Epithelial cell of proximal tubule (primary cell): ENCODE measurements at regions not wholly inside any gene's neighbourhood (a gene's known extent, or its start where the extent isn't known, plus 50 kb on each side); places are given as distances from the start of the nearest gene placed in this dataset.

ENCODE experiments used
- DNase-seq: peaks from one replicate; pipeline ENCODE4 v3.0.0-alpha.2; 2011; ENCODE audit warnings: low read depth
- H3K4me3 ChIP-seq: 2 replicates; pipeline ENCODE4 v1.5.1; 2011; ENCODE audit warnings: low read depth, mild to moderate bottlenecking, low read length
- TF ChIP-seq, protein P1 (sequence below): conservative IDR thresholded peaks from 2 replicates; pipeline ENCODE4 v1.5.1; 2012; ENCODE audit warnings: low read depth, mild to moderate bottlenecking, low read length

DNA sequence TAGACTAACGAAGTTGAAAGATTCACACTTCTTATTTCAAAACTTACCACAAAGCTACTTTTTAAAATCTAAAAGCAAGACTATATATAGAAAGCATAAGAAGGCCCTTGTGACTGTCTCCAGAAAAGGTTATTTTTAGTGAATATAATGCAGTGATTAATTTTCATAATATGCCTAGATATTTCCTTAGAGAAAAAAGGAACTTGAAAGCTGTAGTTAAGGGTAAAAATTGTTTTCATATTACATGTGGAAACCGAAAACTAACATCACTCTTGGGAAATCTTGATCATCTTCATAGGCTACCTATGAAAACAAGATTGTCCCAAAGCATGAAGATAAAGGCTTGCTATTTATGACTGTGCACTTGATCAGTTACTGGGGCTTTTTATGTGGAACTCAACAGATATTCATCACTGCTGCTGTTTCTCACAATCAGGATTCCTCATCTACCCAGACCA is 223.2 kb downstream of the SH2D4B start:
- DNase-seq: no peak
- H3K4me3 ChIP-seq: no peak overlapping the region
- TF ChIP-seq, protein P1, sequence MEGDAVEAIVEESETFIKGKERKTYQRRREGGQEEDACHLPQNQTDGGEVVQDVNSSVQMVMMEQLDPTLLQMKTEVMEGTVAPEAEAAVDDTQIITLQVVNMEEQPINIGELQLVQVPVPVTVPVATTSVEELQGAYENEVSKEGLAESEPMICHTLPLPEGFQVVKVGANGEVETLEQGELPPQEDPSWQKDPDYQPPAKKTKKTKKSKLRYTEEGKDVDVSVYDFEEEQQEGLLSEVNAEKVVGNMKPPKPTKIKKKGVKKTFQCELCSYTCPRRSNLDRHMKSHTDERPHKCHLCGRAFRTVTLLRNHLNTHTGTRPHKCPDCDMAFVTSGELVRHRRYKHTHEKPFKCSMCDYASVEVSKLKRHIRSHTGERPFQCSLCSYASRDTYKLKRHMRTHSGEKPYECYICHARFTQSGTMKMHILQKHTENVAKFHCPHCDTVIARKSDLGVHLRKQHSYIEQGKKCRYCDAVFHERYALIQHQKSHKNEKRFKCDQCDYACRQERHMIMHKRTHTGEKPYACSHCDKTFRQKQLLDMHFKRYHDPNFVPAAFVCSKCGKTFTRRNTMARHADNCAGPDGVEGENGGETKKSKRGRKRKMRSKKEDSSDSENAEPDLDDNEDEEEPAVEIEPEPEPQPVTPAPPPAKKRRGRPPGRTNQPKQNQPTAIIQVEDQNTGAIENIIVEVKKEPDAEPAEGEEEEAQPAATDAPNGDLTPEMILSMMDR: no peak

DNA sequence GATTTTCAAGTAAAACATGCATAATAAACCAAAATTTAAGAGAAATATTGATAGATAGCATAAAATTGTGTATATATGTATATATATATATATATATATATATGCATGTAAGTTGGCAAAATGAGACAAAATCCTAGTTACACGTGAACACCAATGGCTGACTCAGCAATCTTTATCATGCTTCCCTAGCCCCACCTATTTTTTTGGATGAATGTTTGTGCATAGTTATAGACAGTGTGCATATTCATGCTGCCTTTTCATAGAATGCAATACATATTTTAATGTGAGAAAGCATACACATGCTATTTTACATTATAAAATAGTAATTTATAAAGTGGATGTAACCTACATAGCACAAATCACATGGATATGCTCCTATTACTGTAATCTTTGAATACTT is 230.3 kb downstream of the SH2D4B start:
- H3K4me3 ChIP-seq: no peak overlapping the region
- no peak for DNase-seq
- TF ChIP-seq, protein P1: no peak

DNA sequence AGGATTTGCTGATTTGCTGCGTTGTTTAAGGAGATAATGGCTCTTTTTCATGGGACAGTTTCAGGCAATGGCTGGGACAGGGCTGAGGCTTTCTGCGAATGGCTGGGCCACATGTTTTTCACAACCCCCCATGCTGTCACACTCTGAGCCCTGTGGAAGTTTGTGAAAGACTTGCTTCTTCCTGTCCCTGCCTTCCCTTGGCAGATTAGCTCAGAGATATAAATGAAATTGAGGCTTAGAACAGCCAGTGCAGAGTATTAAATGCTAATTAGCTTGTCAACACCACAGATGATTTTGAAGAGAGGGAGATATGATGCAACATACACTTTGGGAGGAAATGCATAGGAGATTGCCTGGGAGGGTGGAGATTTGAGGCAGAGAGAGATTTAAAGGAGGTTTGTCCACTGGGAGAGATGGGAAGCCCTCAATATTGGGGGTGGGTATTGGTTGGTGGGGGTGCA is 232.0 kb downstream of the SH2D4B start:
- no peak overlapping the region for H3K4me3 ChIP-seq
- DNase-seq: no peak
- TF ChIP-seq, protein P1: no peak

DNA sequence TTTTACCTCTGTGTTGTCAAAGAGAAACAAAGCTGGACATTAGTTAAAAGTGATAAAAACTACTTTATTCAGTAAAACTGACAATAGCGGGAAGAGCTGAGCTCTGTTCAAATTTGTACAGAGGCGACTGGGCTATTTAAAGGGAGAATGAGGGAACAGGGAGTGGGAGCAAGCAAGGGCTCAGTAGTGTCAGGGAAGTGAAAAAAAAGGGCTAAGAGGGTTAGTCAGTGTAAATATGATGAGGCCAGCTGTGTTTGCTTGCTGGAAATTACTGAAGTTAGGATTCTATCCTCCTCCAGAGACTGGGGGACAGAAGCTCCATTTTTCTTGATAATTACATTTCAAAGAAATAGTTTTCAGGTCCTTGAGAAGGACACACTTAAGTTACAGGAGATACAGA is 232.5 kb downstream of the SH2D4B start:
- no peak overlapping the region for H3K4me3 ChIP-seq
- TF ChIP-seq, protein P1: no peak

DNA sequence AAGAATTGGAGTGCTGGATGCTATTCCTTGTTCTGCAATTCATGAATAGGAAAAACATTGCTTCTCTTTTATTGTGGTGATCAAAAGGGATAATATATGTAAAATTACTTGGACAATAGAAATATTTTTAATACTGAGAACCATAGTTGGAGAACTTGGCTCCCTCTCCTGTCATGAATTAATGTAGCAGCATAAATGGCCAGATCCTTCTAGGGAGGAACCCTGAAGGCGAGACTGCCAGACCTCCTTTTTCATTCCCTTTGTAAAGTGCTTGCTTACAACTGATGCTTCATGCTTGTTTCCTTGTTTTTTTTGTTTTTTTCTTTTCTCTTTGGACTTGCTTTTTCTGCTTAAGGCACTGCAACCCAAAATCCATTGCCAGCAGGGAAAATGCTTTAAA is 233.6 kb downstream of the SH2D4B start:
- DNase-seq: no peak
- no peak overlapping the region for H3K4me3 ChIP-seq
- TF ChIP-seq, protein P1: no peak

More for the DNA sequence above, 232.5 kb downstream of the SH2D4B start:
- no peak for DNase-seq

DNA sequence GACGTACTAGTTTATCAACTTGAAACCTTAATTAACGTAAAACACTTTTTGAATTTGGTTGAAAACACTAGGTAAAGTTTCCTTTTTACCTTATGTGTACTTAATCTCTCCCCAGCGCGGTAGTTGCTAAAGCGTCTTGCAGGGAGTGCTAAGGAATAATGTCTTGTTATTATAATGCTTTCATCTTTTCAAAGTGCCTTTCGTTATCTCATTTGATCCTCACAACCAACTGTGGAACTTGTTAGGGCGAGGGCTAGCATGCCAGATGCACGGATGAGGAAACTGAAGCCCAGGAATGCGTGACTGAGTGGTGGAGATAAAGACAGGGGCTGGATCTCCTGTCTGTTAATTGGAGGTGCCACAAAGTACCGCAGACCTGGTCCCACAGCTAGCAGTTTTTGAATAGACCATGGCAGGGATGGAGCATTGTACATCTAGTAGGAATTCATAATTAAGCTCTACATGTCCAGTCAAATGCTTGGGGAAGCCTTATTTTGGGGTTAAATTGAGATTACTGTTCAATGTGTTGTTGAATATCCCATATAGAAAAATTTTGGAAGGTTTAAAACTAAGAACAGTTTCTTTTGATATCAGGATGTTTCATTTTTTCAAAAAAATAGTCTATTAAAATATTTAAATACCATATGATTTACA is 234.3 kb downstream of the SH2D4B start:
- DNase-seq: no peak
- H3K4me3 ChIP-seq: no peak overlapping the region
- TF ChIP-seq, protein P1: no peak

DNA sequence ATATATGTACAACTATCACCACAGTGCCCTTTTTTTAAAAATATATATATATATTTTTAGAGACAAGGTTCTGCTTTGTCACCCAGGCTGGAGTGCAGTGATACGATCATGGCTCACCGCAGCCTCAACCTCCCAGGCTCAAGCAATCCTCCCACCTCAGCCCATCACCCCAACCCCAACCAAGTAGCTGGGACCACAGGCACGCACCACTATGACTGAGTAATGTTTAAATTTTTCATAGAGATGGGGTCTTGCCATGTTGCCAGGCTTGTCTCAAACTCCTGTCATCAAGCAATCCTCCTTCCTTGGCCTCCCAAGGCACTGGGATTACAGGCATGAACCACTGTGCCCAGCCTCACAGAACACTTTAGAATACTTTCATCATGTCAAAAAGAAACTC is 234.9 kb downstream of the SH2D4B start:
- TF ChIP-seq, protein P1: no peak
- DNase-seq: no peak
- no peak overlapping the region for H3K4me3 ChIP-seq
